K562 (cell line): ENCODE measurements at regions not wholly inside any gene's neighbourhood (a gene's known extent, or its start where the extent isn't known, plus 50 kb on each side); places are given as distances from the start of the nearest gene placed in this dataset.

Source experiments
- HDAC2 ChIP-seq: fragments of 450-650 bp; IDR thresholded peaks from 2 replicates; pipeline ENCODE4 v1.6.1; 2016; ENCODE audit warnings: mild to moderate bottlenecking
- HDAC8 ChIP-seq: fragments of 450-650 bp; IDR thresholded peaks from 2 replicates; pipeline ENCODE4 v1.6.1; 2016; ENCODE audit warnings: mild to moderate bottlenecking, missing genetic modification characterization, moderate library complexity, missing compliant biosample characterization
- PML ChIP-seq: IDR thresholded peaks from 2 replicates; pipeline ENCODE4 v1.6.1; 2012; ENCODE audit warnings: low read length, inconsistent platforms
- SRSF3 ChIP-seq: fragments of 200-400 bp; formaldehyde crosslinking; IDR thresholded peaks from 2 replicates; pipeline ENCODE4 v1.6.1; 2016; ENCODE audit warnings: mild to moderate bottlenecking, low read length, moderate library complexity; ENCODE audit not compliant: insufficient read depth
- ZMIZ1 ChIP-seq, 2 experiments: fragments of 150-350 bp in 1 of 2; IDR thresholded peaks; 2 replicates each; pipeline ENCODE4 v1.6.1; 2012 to 2016; ENCODE audit warnings: low read depth in 2 of 2, low read length in 2 of 2, mild to moderate bottlenecking in 1 of 2, moderate library complexity in 1 of 2
- ZNF124 ChIP-seq: sonication (generic); formaldehyde crosslinking; IDR thresholded peaks from 2 replicates; pipeline ENCODE4 v1.8.1; 2022; ENCODE audit warnings: missing genetic modification reagents
- ZNF551 ChIP-seq: fragments of 250-450 bp; sonication (Bioruptor Pico); IDR thresholded peaks from 2 replicates; pipeline ENCODE4 v1.5.0; 2021; ENCODE audit warnings: mild to moderate bottlenecking, moderate library complexity
- ZNF586 ChIP-seq: fragments of 450-650 bp; formaldehyde crosslinking; conservative IDR thresholded peaks from 2 replicates; pipeline ENCODE4 v1.4.0; 2020; ENCODE audit warnings: mild to moderate bottlenecking, moderate library complexity
- TF ChIP-seq, protein P1 (sequence below): fragments of 450-650 bp; IDR thresholded peaks from 2 replicates; pipeline ENCODE4 v1.6.1; 2016; ENCODE audit warnings: low read depth
- TF ChIP-seq, protein P2 (sequence below): fragments of 450-650 bp; IDR thresholded peaks from 2 replicates; pipeline ENCODE4 v1.6.1; 2018; ENCODE audit not compliant: partially characterized antibody

DNA sequence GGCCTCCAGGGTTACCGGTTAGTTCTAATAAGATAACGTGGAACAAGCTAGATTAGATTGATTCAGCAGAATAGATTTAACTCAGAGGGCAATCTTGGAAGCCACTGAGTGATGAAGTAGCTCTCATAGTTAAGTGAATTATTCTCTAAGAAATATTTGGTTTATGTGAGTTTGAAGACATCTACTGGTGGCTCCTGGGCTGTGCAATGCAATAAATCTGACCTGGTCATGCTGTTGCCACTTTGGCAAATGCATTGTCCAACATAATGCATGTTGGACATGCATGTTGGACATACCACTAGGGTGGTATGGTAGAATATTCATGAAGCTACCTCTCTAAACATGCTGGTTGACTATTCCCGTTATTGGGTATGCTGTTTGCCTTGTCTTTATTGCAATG lies 493.7 kb upstream of the VRK2 start (continued):
- TF ChIP-seq, protein P1, sequence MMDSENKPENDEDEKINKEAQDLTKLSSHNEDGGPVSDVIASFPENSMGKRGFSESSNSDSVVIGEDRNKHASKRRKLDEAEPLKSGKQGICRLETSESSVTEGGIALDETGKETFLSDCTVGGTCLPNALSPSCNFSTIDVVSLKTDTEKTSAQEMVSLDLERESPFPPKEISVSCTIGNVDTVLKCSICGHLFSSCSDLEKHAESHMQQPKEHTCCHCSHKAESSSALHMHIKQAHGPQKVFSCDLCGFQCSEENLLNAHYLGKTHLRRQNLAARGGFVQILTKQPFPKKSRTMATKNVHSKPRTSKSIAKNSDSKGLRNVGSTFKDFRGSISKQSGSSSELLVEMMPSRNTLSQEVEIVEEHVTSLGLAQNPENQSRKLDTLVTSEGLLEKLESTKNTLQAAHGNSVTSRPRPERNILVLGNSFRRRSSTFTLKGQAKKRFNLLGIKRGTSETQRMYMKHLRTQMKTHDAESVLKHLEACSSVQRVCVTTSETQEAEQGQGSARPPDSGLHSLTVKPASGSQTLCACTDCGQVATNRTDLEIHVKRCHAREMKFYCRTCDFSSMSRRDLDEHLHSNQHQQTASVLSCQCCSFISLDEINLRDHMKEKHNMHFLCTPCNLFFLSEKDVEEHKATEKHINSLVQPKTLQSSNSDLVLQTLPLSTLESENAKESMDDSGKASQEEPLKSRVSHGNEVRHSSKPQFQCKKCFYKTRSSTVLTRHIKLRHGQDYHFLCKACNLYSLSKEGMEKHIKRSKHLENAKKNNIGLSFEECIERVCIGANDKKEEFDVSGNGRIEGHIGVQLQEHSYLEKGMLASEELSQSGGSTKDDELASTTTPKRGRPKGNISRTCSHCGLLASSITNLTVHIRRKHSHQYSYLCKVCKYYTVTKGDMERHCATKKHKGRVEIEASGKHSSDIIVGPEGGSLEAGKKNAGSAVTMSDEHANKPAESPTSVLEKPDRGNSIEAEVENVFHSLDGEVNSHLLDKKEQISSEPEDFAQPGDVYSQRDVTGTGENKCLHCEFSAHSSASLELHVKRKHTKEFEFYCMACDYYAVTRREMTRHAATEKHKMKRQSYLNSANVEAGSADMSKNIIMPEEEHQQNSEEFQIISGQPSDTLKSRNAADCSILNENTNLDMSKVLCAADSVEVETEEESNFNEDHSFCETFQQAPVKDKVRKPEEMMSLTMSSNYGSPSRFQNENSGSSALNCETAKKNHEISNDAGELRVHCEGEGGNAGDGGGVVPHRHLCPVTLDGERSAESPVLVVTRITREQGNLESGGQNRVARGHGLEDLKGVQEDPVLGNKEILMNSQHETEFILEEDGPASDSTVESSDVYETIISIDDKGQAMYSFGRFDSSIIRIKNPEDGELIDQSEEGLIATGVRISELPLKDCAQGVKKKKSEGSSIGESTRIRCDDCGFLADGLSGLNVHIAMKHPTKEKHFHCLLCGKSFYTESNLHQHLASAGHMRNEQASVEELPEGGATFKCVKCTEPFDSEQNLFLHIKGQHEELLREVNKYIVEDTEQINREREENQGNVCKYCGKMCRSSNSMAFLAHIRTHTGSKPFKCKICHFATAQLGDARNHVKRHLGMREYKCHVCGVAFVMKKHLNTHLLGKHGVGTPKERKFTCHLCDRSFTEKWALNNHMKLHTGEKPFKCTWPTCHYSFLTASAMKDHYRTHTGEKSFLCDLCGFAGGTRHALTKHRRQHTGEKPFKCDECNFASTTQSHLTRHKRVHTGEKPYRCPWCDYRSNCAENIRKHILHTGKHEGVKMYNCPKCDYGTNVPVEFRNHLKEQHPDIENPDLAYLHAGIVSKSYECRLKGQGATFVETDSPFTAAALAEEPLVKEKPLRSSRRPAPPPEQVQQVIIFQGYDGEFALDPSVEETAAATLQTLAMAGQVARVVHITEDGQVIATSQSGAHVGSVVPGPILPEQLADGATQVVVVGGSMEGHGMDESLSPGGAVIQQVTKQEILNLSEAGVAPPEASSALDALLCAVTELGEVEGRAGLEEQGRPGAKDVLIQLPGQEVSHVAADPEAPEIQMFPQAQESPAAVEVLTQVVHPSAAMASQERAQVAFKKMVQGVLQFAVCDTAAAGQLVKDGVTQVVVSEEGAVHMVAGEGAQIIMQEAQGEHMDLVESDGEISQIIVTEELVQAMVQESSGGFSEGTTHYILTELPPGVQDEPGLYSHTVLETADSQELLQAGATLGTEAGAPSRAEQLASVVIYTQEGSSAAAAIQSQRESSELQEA = no peak
- no peak for TF ChIP-seq ZNF586 (CRISPR knock-in tag)
- TF ChIP-seq SRSF3 = no peak
- no peak for TF ChIP-seq HDAC8
- no peak for TF ChIP-seq HDAC2
- no peak for TF ChIP-seq ZMIZ1 (IDR thresholded peaks at IDR 0.05; ENCODE audit: low read depth in 2 of 2, low read length in 2 of 2)
- no peak for TF ChIP-seq ZNF124 (CRISPR knock-in tag)
- TF ChIP-seq ZNF551 (CRISPR knock-in tag) = no peak
- TF ChIP-seq, protein P2, sequence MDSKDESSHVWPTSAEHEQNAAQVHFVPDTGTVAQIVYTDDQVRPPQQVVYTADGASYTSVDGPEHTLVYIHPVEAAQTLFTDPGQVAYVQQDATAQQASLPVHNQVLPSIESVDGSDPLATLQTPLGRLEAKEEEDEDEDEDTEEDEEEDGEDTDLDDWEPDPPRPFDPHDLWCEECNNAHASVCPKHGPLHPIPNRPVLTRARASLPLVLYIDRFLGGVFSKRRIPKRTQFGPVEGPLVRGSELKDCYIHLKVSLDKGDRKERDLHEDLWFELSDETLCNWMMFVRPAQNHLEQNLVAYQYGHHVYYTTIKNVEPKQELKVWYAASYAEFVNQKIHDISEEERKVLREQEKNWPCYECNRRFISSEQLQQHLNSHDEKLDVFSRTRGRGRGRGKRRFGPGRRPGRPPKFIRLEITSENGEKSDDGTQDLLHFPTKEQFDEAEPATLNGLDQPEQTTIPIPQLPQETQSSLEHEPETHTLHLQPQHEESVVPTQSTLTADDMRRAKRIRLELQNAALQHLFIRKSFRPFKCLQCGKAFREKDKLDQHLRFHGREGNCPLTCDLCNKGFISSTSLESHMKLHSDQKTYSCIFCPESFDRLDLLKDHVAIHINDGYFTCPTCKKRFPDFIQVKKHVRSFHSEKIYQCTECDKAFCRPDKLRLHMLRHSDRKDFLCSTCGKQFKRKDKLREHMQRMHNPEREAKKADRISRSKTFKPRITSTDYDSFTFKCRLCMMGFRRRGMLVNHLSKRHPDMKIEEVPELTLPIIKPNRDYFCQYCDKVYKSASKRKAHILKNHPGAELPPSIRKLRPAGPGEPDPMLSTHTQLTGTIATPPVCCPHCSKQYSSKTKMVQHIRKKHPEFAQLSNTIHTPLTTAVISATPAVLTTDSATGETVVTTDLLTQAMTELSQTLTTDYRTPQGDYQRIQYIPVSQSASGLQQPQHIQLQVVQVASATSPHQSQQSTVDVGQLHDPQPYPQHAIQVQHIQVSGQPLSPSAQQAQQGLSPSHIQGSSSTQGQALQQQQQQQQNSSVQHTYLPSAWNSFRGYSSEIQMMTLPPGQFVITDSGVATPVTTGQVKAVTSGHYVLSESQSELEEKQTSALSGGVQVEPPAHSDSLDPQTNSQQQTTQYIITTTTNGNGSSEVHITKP = no peak
- no peak for TF ChIP-seq PML
